HepG2 (cell line): ENCODE measurements at regions not wholly inside any gene's neighbourhood (a gene's known extent, or its start where the extent isn't known, plus 50 kb on each side); places are given as distances from the start of the nearest gene placed in this dataset.

Experiments
- ATAC-seq: fragments of 200-7000 bp; cut with Tn5 transposase; 3 replicates; pipeline ENCODE4 v1.9.1; 2020; ENCODE audit warnings: mild to moderate bottlenecking, moderate library complexity
- BruUV-seq: library from RNA; stranded (reverse); fragments of 400-500 nt; replicated peaks from 2 replicates; lab custom pipeline; 2021; lab: Mats Ljungman, UMichigan
- CTCF ChIA-PET: fragments of 300-600 bp; formaldehyde crosslinking; extraction: SDS; loops from one replicate; lab custom pipeline; 2021; ENCODE audit warnings: low total read pairs, inconsistent platforms, low intra/inter-chr PET ratio; lab: Yijun Ruan, JAX
- POLR2A ChIA-PET: fragments of 350-600 bp; sonication (Branson Sonifier 250); formaldehyde crosslinking; loops from one replicate; lab custom pipeline; 2020; ENCODE audit warnings: antibody characterized with exemption, inconsistent platforms; lab: Yijun Ruan, JAX
- DNase-seq: peaks from one replicate; pipeline ENCODE4 v3.0.0-alpha.2; 2015; ENCODE audit warnings: low spot score
- FAIRE-seq: peaks from 3 replicates; lab custom pipeline; 2011; peaks lifted over from hg19 to GRCh38; lab: Jason Lieb, UNC
- H2AFZ ChIP-seq: one replicate; pipeline ENCODE4 v1.6.1; 2011; ENCODE audit warnings: low read length, inconsistent platforms
- H3K27ac ChIP-seq: fragments of 300-600 bp; 3 replicates; pipeline ENCODE4 v1.8.0; 2011; ENCODE audit warnings: mixed run types, mild to moderate bottlenecking, mixed read lengths, low read length, inconsistent platforms; ENCODE audit not compliant: insufficient read depth; ENCODE audit errors: extremely low read length
- H3K27me3 ChIP-seq, 2 experiments: fragments of 200-600 bp in 1 of 2; 2 replicates in 1 of 2; 3 replicates in 1 of 2; pipeline versions ENCODE4 v1.6.0 to v1.8.0; 2011; ENCODE audit warnings: low read length in 2 of 2, mild to moderate bottlenecking in 2 of 2, moderate library complexity in 2 of 2, inconsistent platforms in 1 of 2; ENCODE audit not compliant: insufficient read depth in 2 of 2, control insufficient read depth in 1 of 2
- H3K36me3 ChIP-seq, 2 experiments: fragments of 200-600 bp in 1 of 2; replicated peaks in 1 of 2; 2 replicates in 1 of 2; 3 replicates in 1 of 2; pipeline versions ENCODE4 v1.5.1 to v1.8.0; 2011; ENCODE audit warnings: low read length in 2 of 2, inconsistent platforms in 1 of 2; ENCODE audit not compliant: insufficient read depth in 2 of 2, control insufficient read depth in 1 of 2
- H3K4me1 ChIP-seq: 2 replicates; pipeline ENCODE4 v1.5.1; 2012; ENCODE audit warnings: low read length, inconsistent platforms; ENCODE audit not compliant: insufficient read depth
- H3K4me2 ChIP-seq: 2 replicates; pipeline ENCODE4 v1.6.0; 2011; ENCODE audit warnings: low read depth, low read length, inconsistent platforms
- H3K4me3 ChIP-seq, 3 experiments: fragments of 200-600 bp in 1 of 3; sonication (generic), shearing (Covaris generic) in 1 of 3; replicated peaks in 1 of 3; 2 replicates each; pipeline ENCODE4 v1.5.1; 2011 to 2016; ENCODE audit warnings: low read length in 3 of 3, inconsistent platforms in 2 of 3, low read depth in 2 of 3, mild to moderate bottlenecking in 2 of 3, control low read depth in 1 of 3, mixed read lengths in 1 of 3; ENCODE audit not compliant: insufficient read depth in 1 of 3
- H3K79me2 ChIP-seq: one replicate; pipeline ENCODE4 v1.6.1; 2011; ENCODE audit warnings: low read length, inconsistent platforms; ENCODE audit not compliant: insufficient read depth
- H3K9ac ChIP-seq: 2 replicates; pipeline ENCODE4 v1.6.0; 2011; ENCODE audit warnings: mild to moderate bottlenecking, low read depth, low read length, inconsistent platforms; ENCODE audit not compliant: insufficient read depth
- H3K9me3 ChIP-seq: 2 replicates; pipeline ENCODE4 v1.5.1; 2012; ENCODE audit warnings: mild to moderate bottlenecking, low read length
- H4K20me1 ChIP-seq: 2 replicates; pipeline ENCODE4 v1.6.0; 2011; ENCODE audit warnings: inconsistent platforms, mild to moderate bottlenecking, low read length, moderate library complexity; ENCODE audit not compliant: insufficient read depth
- BHLHE40 ChIP-seq: IDR thresholded peaks from 2 replicates; pipeline ENCODE4 v1.6.1; 2011; ENCODE audit warnings: low read length, improper control_type of control experiment
- BORCS8-MEF2B ChIP-seq: sonication (generic); formaldehyde crosslinking; IDR thresholded peaks from 2 replicates; pipeline ENCODE4 v1.8.0; 2022; ENCODE audit warnings: mild to moderate bottlenecking, missing genetic modification reagents
- CHD2 ChIP-seq: IDR thresholded peaks from 2 replicates; pipeline ENCODE4 v1.6.1; 2011; ENCODE audit warnings: low read depth, low read length, improper control_type of control experiment
- CTCF ChIP-seq: sonication (generic); formaldehyde crosslinking; IDR thresholded peaks from 2 replicates; pipeline ENCODE4 v1.5.0; 2020; ENCODE audit warnings: mild to moderate bottlenecking, missing genetic modification reagents, moderate library complexity
- ELK4 ChIP-seq: sonication (generic); formaldehyde crosslinking; IDR thresholded peaks from 2 replicates; pipeline ENCODE4 v1.9.0; 2021; ENCODE audit warnings: missing genetic modification reagents, borderline replicate concordance
- EZH2 ChIP-seq: conservative IDR thresholded peaks from 2 replicates; pipeline ENCODE4 v1.6.1; 2012; ENCODE audit warnings: mild to moderate bottlenecking, low read depth, low read length, moderate library complexity
- FOXK1 ChIP-seq: sonication (generic); formaldehyde crosslinking; IDR thresholded peaks from 2 replicates; pipeline ENCODE4 v1.4.0; 2020; ENCODE audit warnings: low read depth, missing genetic modification reagents, borderline replicate concordance
- GLMP ChIP-seq: sonication (generic); formaldehyde crosslinking; IDR thresholded peaks from 2 replicates; pipeline ENCODE4 v1.9.0; 2021; ENCODE audit warnings: missing genetic modification reagents, mild to moderate bottlenecking, borderline replicate concordance
- JUNB ChIP-seq: sonication (generic); formaldehyde crosslinking; IDR thresholded peaks from 2 replicates; pipeline ENCODE4 v1.8.0; 2022; ENCODE audit warnings: missing genetic modification reagents, mild to moderate bottlenecking, borderline replicate concordance
- MXD4 ChIP-seq: IDR thresholded peaks from 2 replicates; pipeline ENCODE4 v1.6.1; 2016; ENCODE audit warnings: mild to moderate bottlenecking, missing biosample characterization, missing genetic modification reagents
- MYNN ChIP-seq: sonication (generic); formaldehyde crosslinking; IDR thresholded peaks from 2 replicates; pipeline ENCODE4 v1.4.0; 2020; ENCODE audit warnings: mild to moderate bottlenecking, low read depth, missing genetic modification reagents
- RBFOX2 ChIP-seq: fragments of 200-400 bp; formaldehyde crosslinking; IDR thresholded peaks from 2 replicates; pipeline ENCODE4 v1.6.1; 2017; ENCODE audit warnings: low read depth, mild to moderate bottlenecking, low read length
- SMAD1 ChIP-seq: sonication (generic); formaldehyde crosslinking; IDR thresholded peaks from 2 replicates; pipeline ENCODE4 v1.4.0; 2020; ENCODE audit warnings: missing genetic modification reagents, low read depth, mild to moderate bottlenecking, borderline replicate concordance
- XBP1 ChIP-seq: sonication (generic); formaldehyde crosslinking; IDR thresholded peaks from 2 replicates; pipeline ENCODE4 v1.5.0; 2020; ENCODE audit warnings: missing genetic modification reagents
- ZNF124 ChIP-seq: sonication (generic); formaldehyde crosslinking; IDR thresholded peaks from 2 replicates; pipeline ENCODE4 v1.4.0; 2020; ENCODE audit warnings: missing genetic modification reagents
- ZNF138 ChIP-seq: sonication (generic); formaldehyde crosslinking; IDR thresholded peaks from 2 replicates; pipeline ENCODE4 v1.5.0; 2020; ENCODE audit warnings: mild to moderate bottlenecking, low read depth, missing genetic modification reagents
- ZNF317 ChIP-seq: sonication (generic); formaldehyde crosslinking; IDR thresholded peaks from 2 replicates; pipeline ENCODE4 v1.5.0; 2020; ENCODE audit warnings: mild to moderate bottlenecking, missing genetic modification reagents
- ZNF441 ChIP-seq: sonication (generic); formaldehyde crosslinking; IDR thresholded peaks from 2 replicates; pipeline ENCODE4 v1.7.0; 2021; ENCODE audit warnings: missing genetic modification reagents, borderline replicate concordance
- ZNF660 ChIP-seq: sonication (generic); formaldehyde crosslinking; IDR thresholded peaks from 2 replicates; pipeline ENCODE4 v1.5.1; 2020; ENCODE audit warnings: mild to moderate bottlenecking, low read depth, missing genetic modification reagents, borderline replicate concordance
- ZNF768 ChIP-seq: sonication (generic); formaldehyde crosslinking; IDR thresholded peaks from 2 replicates; pipeline ENCODE4 v1.4.0; 2020; ENCODE audit warnings: missing genetic modification reagents
- WGBS: methylation state at CpG from one replicate; pipeline ENCODE4 v1.1.6; 2017; ENCODE audit warnings: low lambda C conversion rate; 5-methylcytosine and 5-hydroxymethylcytosine counted together
- in situ Hi-C: cut with HindIII; loops from 2 replicates; pipeline ENCODE4 v1.10.0; 2017; ENCODE audit warnings: low pct_unique_long_range_greater_than_20kb; ENCODE audit not compliant: extremely low pct_ligation_motif_present
- intact Hi-C: fragments of 100-400 bp; cut with micrococcal nuclease; formaldehyde crosslinking; loops from one replicate; pipeline ENCODE4 v1.10.0; 2022; ENCODE audit not compliant: unreplicated experiment

GRCh38 chr3:28923994-28924393, 356.9 kb upstream of the RBMS3 start (continued):
- TF ChIP-seq CTCF (CRISPR knock-in tag) (no peak), BHLHE40 (no peak), GLMP (CRISPR knock-in tag) (no peak), ZNF768 (CRISPR knock-in tag) (no peak), FOXK1 (CRISPR knock-in tag) (no peak), ZNF441 (CRISPR knock-in tag) (no peak), ZNF660 (CRISPR knock-in tag) (no peak), ZNF124 (CRISPR knock-in tag) (no peak)

GRCh38 chr3:28924744-28925360, 356.0 kb upstream of the RBMS3 start:
- Histone ChIP-seq H3K27me3 (no peaks in the 10 kb centered on the region), H3K4me1 (no peaks in the 10 kb centered on the region), H3K27ac (no peak overlapping the region), H3K4me3 (no peak overlapping the region), H3K4me2 (no peak overlapping the region), H3K9me3 (no peaks in the 10 kb centered on the region), H3K79me2 (no peaks in the 10 kb centered on the region), H3K36me3 (no peaks in the 10 kb centered on the region), H2AFZ (no peak overlapping the region), H3K9ac (no peak overlapping the region), H4K20me1 (no peaks in the 10 kb centered on the region)
- ChIA-PET CTCF (no interaction called here), POLR2A (no interaction called here)
- no TSS peak for BruUV-seq
- in situ Hi-C loops (no loop called here), intact Hi-C loops (no loop called here)
- 6% methylated on average over 1 of the region's 1 CpG for WGBS
- no peak for FAIRE-seq
- DNase-seq: no peak
- no peak for ATAC-seq
- TF ChIP-seq RBFOX2 (no peak), CHD2 (no peak), ZNF317 (no peak), JUNB (no peak), BORCS8-MEF2B (CRISPR knock-in tag) (no peak), XBP1 (no peak), SMAD1 (no peak), ELK4 (CRISPR knock-in tag) (no peak), ZNF138 (CRISPR knock-in tag) (no peak), MXD4 (no peak), EZH2 (no peak), MYNN (CRISPR knock-in tag) (no peak)
